H1 (cell line): ENCODE measurements at regions not wholly inside any gene's neighbourhood (a gene's known extent, or its start where the extent isn't known, plus 50 kb on each side); places are given as distances from the start of the nearest gene placed in this dataset.

Source experiments
- BACH1 ChIP-seq: IDR thresholded peaks from 2 replicates; pipeline ENCODE4 v1.6.1; 2012; ENCODE audit warnings: low read length, improper control_type of control experiment
- CREB1 ChIP-seq: IDR thresholded peaks from 2 replicates; pipeline ENCODE4 v1.6.1; 2012; ENCODE audit warnings: inconsistent platforms
- TAF7 ChIP-seq: optimal IDR thresholded peaks from 2 replicates; pipeline ENCODE3; 2011; ENCODE audit warnings: low read depth, mild to moderate bottlenecking, inconsistent platforms, low read length, moderate library complexity, borderline replicate concordance

DNA sequence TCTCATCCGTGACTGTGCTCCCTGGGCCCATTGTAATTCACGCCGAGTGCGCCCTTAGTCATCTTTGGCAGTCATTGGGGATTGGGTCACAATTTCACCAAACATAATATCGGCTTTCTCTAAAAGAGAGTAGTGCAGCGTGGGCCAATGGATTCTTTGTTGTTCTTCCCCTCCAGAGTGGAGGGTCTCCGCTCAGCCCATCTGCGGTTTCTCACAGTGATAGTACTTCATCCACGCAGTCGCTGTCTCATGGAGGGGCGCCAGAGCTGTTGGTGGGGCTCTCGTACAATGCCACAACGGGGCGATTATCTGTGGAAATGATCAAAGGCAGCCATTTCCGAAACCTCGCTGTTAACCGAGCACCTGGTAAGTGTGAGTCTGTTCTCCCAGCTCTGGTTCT, 321.8 kb downstream of the SNAPC1 start (continued):
- TF ChIP-seq CREB1 (no peak), BACH1 (no peak), TAF7 (no peak)
